ENCODE measurements at regions not wholly inside any gene's neighbourhood (a gene's known extent, or its start where the extent isn't known, plus 50 kb on each side); places are given as distances from the start of the nearest gene placed in this dataset.

DNA sequence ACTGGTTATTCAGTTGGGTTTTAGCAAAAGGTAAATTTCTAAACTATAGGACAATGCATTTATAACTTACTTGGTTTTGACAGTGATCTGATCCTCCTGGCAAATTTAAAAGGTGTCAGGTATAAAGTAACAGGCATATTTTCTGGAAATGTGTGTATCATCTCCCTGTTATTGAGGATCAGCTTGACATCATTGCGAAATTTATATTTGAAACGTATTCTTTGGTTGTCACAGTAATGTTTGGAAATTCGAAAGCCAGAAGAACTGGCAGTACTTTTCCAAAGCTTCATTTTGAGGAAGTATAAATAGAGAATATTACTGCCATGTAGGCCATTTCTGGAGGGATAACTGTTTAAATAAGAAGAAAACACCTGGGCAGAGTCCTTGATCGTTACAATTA lies 422.2 kb upstream of the NRXN1 start:
- DNase-seq, result no peak
- no peak for TF ChIP-seq POLR2A (IDR thresholded peaks at IDR 0.05)
- TF ChIP-seq, protein P1, sequence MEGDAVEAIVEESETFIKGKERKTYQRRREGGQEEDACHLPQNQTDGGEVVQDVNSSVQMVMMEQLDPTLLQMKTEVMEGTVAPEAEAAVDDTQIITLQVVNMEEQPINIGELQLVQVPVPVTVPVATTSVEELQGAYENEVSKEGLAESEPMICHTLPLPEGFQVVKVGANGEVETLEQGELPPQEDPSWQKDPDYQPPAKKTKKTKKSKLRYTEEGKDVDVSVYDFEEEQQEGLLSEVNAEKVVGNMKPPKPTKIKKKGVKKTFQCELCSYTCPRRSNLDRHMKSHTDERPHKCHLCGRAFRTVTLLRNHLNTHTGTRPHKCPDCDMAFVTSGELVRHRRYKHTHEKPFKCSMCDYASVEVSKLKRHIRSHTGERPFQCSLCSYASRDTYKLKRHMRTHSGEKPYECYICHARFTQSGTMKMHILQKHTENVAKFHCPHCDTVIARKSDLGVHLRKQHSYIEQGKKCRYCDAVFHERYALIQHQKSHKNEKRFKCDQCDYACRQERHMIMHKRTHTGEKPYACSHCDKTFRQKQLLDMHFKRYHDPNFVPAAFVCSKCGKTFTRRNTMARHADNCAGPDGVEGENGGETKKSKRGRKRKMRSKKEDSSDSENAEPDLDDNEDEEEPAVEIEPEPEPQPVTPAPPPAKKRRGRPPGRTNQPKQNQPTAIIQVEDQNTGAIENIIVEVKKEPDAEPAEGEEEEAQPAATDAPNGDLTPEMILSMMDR (IDR thresholded peaks at IDR 0.05), result no peak
- no peak overlapping the region for H3K4me3 ChIP-seq
- no peaks in the 10 kb centered on the region for H3K4me1 ChIP-seq
- no peaks in the 10 kb centered on the region for H3K9me3 ChIP-seq
- H3K27me3 ChIP-seq, result no peaks in the 10 kb centered on the region
- no peaks in the 10 kb centered on the region for H3K36me3 ChIP-seq
- H3K27ac ChIP-seq, result no peak overlapping the region

GRCh38 chr2:51448911-51449310 lies 417.0 kb upstream of the NRXN1 start:
- DNase-seq, result no peak
- no peaks in the 10 kb centered on the region for H3K36me3 ChIP-seq
- no peaks in the 10 kb centered on the region for H3K9me3 ChIP-seq
- no peak overlapping the region for H3K4me3 ChIP-seq
- no peaks in the 10 kb centered on the region for H3K4me1 ChIP-seq
- TF ChIP-seq POLR2A (IDR thresholded peaks at IDR 0.05), result no peak
- TF ChIP-seq, protein P1 (IDR thresholded peaks at IDR 0.05), result no peak
- no peak overlapping the region for H3K27ac ChIP-seq
- no peaks in the 10 kb centered on the region for H3K27me3 ChIP-seq

GRCh38 chr2:51441786-51442185 lies 409.9 kb upstream of the NRXN1 start:
- H3K4me3 ChIP-seq, result no peak overlapping the region
- no peaks in the 10 kb centered on the region for H3K36me3 ChIP-seq
- H3K9me3 ChIP-seq, result no peaks in the 10 kb centered on the region
- no peaks in the 10 kb centered on the region for H3K4me1 ChIP-seq
- H3K27me3 ChIP-seq, result no peaks in the 10 kb centered on the region
- DNase-seq, result no peak
- TF ChIP-seq, protein P1 (IDR thresholded peaks at IDR 0.05), result no peak
- no peak for TF ChIP-seq POLR2A (IDR thresholded peaks at IDR 0.05)
- no peak overlapping the region for H3K27ac ChIP-seq

DNA sequence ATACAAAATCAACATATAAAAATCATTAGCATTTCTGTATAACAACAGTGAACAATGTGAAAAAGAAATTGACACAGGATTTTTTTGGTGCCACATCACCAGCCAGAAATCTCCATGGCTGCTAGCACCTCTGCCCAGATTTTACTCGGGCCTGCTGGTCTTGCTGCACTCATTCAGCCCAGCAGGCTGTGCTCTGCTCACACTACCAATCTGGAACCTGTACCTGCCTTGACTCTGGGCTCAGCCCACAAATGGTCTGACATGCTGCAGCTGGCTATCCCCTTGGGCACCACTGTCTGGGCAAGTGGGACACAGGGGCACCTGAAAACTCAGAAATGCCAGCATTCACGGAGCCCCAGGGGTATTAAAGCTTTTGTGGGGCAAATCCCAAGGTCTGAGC lies 392.5 kb upstream of the NRXN1 start:
- no peaks in the 10 kb centered on the region for H3K9me3 ChIP-seq
- DNase-seq, result no peak
- no peak for TF ChIP-seq POLR2A (IDR thresholded peaks at IDR 0.05)
- TF ChIP-seq, protein P1 (IDR thresholded peaks at IDR 0.05), result no peak

DNA sequence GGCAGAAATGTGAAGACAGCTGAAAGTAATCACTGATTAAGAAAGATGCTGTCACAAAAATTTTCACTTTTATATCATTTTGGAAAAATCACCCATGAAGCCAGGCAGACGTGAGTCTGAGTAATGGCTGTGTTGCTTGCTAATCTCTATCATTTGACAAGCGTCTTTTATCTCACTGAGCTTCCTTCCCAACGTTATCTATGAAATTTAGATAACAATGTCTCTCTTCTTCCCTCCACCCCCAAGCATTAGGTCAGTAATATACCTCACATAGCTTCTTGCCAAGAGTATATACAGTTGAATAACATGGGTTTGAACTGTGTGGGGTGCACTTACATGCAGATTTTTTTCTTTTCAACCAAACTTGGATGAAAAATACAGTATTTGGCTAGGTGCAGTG lies 388.6 kb upstream of the NRXN1 start:
- TF ChIP-seq, protein P1 (IDR thresholded peaks at IDR 0.05), result no peak
- no peaks in the 10 kb centered on the region for H3K27me3 ChIP-seq
- H3K4me3 ChIP-seq, result no peak overlapping the region
- no peak overlapping the region for H3K27ac ChIP-seq
- no peaks in the 10 kb centered on the region for H3K4me1 ChIP-seq
- H3K9me3 ChIP-seq, result no peaks in the 10 kb centered on the region
- no peaks in the 10 kb centered on the region for H3K36me3 ChIP-seq
- DNase-seq, result no peak

More for the DNA sequence above, 392.5 kb upstream of the NRXN1 start:
- no peaks in the 10 kb centered on the region for H3K4me1 ChIP-seq
- H3K27me3 ChIP-seq, result no peaks in the 10 kb centered on the region
- no peak overlapping the region for H3K4me3 ChIP-seq
- no peak overlapping the region for H3K27ac ChIP-seq
- no peaks in the 10 kb centered on the region for H3K36me3 ChIP-seq

GRCh38 chr2:51413726-51414125 lies 381.8 kb upstream of the NRXN1 start:
- no peak for TF ChIP-seq POLR2A (IDR thresholded peaks at IDR 0.05)
- TF ChIP-seq, protein P1 (IDR thresholded peaks at IDR 0.05), result no peak

More at GRCh38 chr2:51413726-51414125, 381.8 kb upstream of the NRXN1 start:
- no peak overlapping the region for H3K27ac ChIP-seq
- no peaks in the 10 kb centered on the region for H3K9me3 ChIP-seq
- no peak overlapping the region for H3K4me3 ChIP-seq
- H3K36me3 ChIP-seq, result no peaks in the 10 kb centered on the region
- DNase-seq, result no peak
- no peaks in the 10 kb centered on the region for H3K27me3 ChIP-seq
- H3K4me1 ChIP-seq, result no peaks in the 10 kb centered on the region

All from Peyer's patch (tissue), 4 donors.